ENCODE measurements at regions not wholly inside any gene's neighbourhood (a gene's known extent, or its start where the extent isn't known, plus 50 kb on each side); places are given as distances from the start of the nearest gene placed in this dataset.

DNA sequence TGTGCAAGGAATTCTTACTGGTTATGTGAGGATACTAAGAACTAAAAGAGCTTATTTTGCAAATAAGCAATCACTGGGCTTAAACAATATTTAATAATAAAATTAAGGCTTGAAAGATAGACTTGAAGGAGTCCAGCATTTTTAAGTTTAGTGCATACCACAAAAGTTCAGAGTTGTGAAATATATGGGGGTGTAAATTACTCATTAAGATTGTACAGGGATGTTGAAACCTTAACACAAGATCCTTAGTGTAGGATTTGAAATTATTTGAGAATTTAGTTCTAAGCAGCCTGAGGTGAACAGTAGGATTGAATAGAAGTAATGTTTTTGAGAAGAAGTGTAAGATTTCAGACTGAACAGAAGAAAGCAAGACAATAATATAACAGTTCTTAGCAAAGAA, 195.8 kb upstream of the RBMY1B start:
- TF ChIP-seq, protein P1, sequence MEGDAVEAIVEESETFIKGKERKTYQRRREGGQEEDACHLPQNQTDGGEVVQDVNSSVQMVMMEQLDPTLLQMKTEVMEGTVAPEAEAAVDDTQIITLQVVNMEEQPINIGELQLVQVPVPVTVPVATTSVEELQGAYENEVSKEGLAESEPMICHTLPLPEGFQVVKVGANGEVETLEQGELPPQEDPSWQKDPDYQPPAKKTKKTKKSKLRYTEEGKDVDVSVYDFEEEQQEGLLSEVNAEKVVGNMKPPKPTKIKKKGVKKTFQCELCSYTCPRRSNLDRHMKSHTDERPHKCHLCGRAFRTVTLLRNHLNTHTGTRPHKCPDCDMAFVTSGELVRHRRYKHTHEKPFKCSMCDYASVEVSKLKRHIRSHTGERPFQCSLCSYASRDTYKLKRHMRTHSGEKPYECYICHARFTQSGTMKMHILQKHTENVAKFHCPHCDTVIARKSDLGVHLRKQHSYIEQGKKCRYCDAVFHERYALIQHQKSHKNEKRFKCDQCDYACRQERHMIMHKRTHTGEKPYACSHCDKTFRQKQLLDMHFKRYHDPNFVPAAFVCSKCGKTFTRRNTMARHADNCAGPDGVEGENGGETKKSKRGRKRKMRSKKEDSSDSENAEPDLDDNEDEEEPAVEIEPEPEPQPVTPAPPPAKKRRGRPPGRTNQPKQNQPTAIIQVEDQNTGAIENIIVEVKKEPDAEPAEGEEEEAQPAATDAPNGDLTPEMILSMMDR (IDR thresholded peaks at IDR 0.05), result no peak
- no peak for TF ChIP-seq POLR2A (IDR thresholded peaks at IDR 0.05)
